ENCODE measurements at regions not wholly inside any gene's neighbourhood (a gene's known extent, or its start where the extent isn't known, plus 50 kb on each side); places are given as distances from the start of the nearest gene placed in this dataset.

GRCh38 chr3:80586338-80586737, 818.5 kb upstream of the ROBO1 start:
- H3K27me3 Mint-ChIP-seq = no peaks in the 10 kb centered on the region
- DNase-seq = no peak
- no peak overlapping the region for H3K27ac Mint-ChIP-seq
- no peaks in the 10 kb centered on the region for H3K4me1 Mint-ChIP-seq
- no peak overlapping the region for H3K4me3 Mint-ChIP-seq
- H3K9me3 Mint-ChIP-seq = peaks cover 0 to 1% of the 10 kb centered on the region in 2 donors
- H3K36me3 Mint-ChIP-seq = no peaks in the 10 kb centered on the region
- no peak for ATAC-seq (replicated peaks)

- no peaks in the 10 kb centered on the region for H3K27me3 Mint-ChIP-seq
- no peak overlapping the region for H3K27ac Mint-ChIP-seq
- H3K9me3 Mint-ChIP-seq = no peaks in the 10 kb centered on the region
- no peak overlapping the region for H3K4me3 Mint-ChIP-seq
- no peak for ATAC-seq (replicated peaks)
- no peaks in the 10 kb centered on the region for H3K36me3 Mint-ChIP-seq
- no peaks in the 10 kb centered on the region for H3K4me1 Mint-ChIP-seq
- DNase-seq = no peak
These were observed 812.3 kb upstream of the ROBO1 start for GRCh38 chr3:80580146-80580545.

- Mint-ChIP-seq H3K4me3 (no peak overlapping the region), H3K4me1 (no peaks in the 10 kb centered on the region), H3K9me3 (peaks cover 0 to 1% of the 10 kb centered on the region in 2 donors), H3K36me3 (no peaks in the 10 kb centered on the region), H3K27me3 (no peaks in the 10 kb centered on the region), H3K27ac (no peak overlapping the region)
- no peak for ATAC-seq (replicated peaks)
- no peak for DNase-seq
These were observed 796.6 kb upstream of the ROBO1 start for GRCh38 chr3:80564391-80564790.

- Mint-ChIP-seq H3K4me3 (no peak overlapping the region), H3K9me3 (peaks cover 0 to 2% of the 10 kb centered on the region in 2 donors), H3K27me3 (no peaks in the 10 kb centered on the region), H3K4me1 (no peaks in the 10 kb centered on the region), H3K27ac (no peak overlapping the region), H3K36me3 (no peaks in the 10 kb centered on the region)
- DNase-seq (no peak), ATAC-seq (replicated peaks) (no peak)
These were observed 791.9 kb upstream of the ROBO1 start for GRCh38 chr3:80559701-80560100.

- ATAC-seq (replicated peaks) = no peak
- no peak for DNase-seq
- H3K27me3 Mint-ChIP-seq = no peaks in the 10 kb centered on the region
- H3K4me1 Mint-ChIP-seq = no peaks in the 10 kb centered on the region
- peaks cover 0 to 2% of the 10 kb centered on the region in 2 donors for H3K9me3 Mint-ChIP-seq
- no peak overlapping the region for H3K4me3 Mint-ChIP-seq
- H3K27ac Mint-ChIP-seq = no peak overlapping the region
- no peaks in the 10 kb centered on the region for H3K36me3 Mint-ChIP-seq
These were observed 789.0 kb upstream of the ROBO1 start for GRCh38 chr3:80556763-80557162.

- Mint-ChIP-seq H3K4me1 (no peaks in the 10 kb centered on the region), H3K27ac (no peak overlapping the region), H3K27me3 (no peaks in the 10 kb centered on the region), H3K4me3 (no peak overlapping the region), H3K36me3 (no peaks in the 10 kb centered on the region), H3K9me3 (peaks cover 0 to 2% of the 10 kb centered on the region in 2 donors)
- DNase-seq (no peak), ATAC-seq (replicated peaks) (no peak)
These were observed 786.5 kb upstream of the ROBO1 start for GRCh38 chr3:80554304-80554703.

GRCh38 chr3:80553211-80553610, 785.4 kb upstream of the ROBO1 start:
- no peak for ATAC-seq (replicated peaks)
- H3K4me1 Mint-ChIP-seq = no peaks in the 10 kb centered on the region
- H3K27me3 Mint-ChIP-seq = no peaks in the 10 kb centered on the region
- no peak overlapping the region for H3K4me3 Mint-ChIP-seq
- H3K27ac Mint-ChIP-seq = no peak overlapping the region
- DNase-seq = no peak
- no peaks in the 10 kb centered on the region for H3K36me3 Mint-ChIP-seq
- no peaks in the 10 kb centered on the region for H3K9me3 Mint-ChIP-seq

GRCh38 chr3:80550174-80550573, 782.4 kb upstream of the ROBO1 start:
- DNase-seq (no peak), ATAC-seq (replicated peaks) (no peak)
- H3K27me3 Mint-ChIP-seq = no peaks in the 10 kb centered on the region

GRCh38 chr3:80549173-80549572, 781.4 kb upstream of the ROBO1 start:
- ATAC-seq (replicated peaks) (no peak), DNase-seq (no peak)
- H3K9me3 Mint-ChIP-seq = no peaks in the 10 kb centered on the region
- no peaks in the 10 kb centered on the region for H3K4me1 Mint-ChIP-seq
- no peaks in the 10 kb centered on the region for H3K36me3 Mint-ChIP-seq
- H3K27me3 Mint-ChIP-seq = no peaks in the 10 kb centered on the region
- H3K4me3 Mint-ChIP-seq = no peak overlapping the region
- no peak overlapping the region for H3K27ac Mint-ChIP-seq

More at GRCh38 chr3:80550174-80550573, 782.4 kb upstream of the ROBO1 start:
- H3K9me3 Mint-ChIP-seq = no peaks in the 10 kb centered on the region
- no peaks in the 10 kb centered on the region for H3K4me1 Mint-ChIP-seq
- no peak overlapping the region for H3K4me3 Mint-ChIP-seq
- no peak overlapping the region for H3K27ac Mint-ChIP-seq
- H3K36me3 Mint-ChIP-seq = no peaks in the 10 kb centered on the region

- H3K27me3 Mint-ChIP-seq = no peaks in the 10 kb centered on the region
- H3K36me3 Mint-ChIP-seq = no peaks in the 10 kb centered on the region
- DNase-seq (no peak), ATAC-seq (replicated peaks) (no peak)
- H3K4me3 Mint-ChIP-seq = no peak overlapping the region
- peaks cover 0 to 6% of the 10 kb centered on the region in 2 donors for H3K9me3 Mint-ChIP-seq
- H3K4me1 Mint-ChIP-seq = no peaks in the 10 kb centered on the region
- no peak overlapping the region for H3K27ac Mint-ChIP-seq
These were observed 775.4 kb upstream of the ROBO1 start for GRCh38 chr3:80543154-80543553.

GRCh38 chr3:80542456-80542855, 774.7 kb upstream of the ROBO1 start:
- Mint-ChIP-seq H3K4me3 (no peak overlapping the region), H3K4me1 (no peaks in the 10 kb centered on the region), H3K27me3 (no peaks in the 10 kb centered on the region), H3K27ac (no peak overlapping the region), H3K36me3 (no peaks in the 10 kb centered on the region), H3K9me3 (peaks cover 1 to 6% of the 10 kb centered on the region in 2 donors)
- DNase-seq = no peak
- no peak for ATAC-seq (replicated peaks)

- Mint-ChIP-seq H3K27me3 (no peaks in the 10 kb centered on the region), H3K27ac (no peak overlapping the region), H3K4me3 (no peak overlapping the region), H3K36me3 (no peaks in the 10 kb centered on the region), H3K9me3 (peaks cover 1 to 6% of the 10 kb centered on the region in 2 donors), H3K4me1 (no peaks in the 10 kb centered on the region)
- ATAC-seq (replicated peaks) = no peak
- DNase-seq = no peak
These were observed 769.9 kb upstream of the ROBO1 start for GRCh38 chr3:80537680-80538079.

GRCh38 chr3:80535286-80535685, 767.5 kb upstream of the ROBO1 start:
- no peak for ATAC-seq (replicated peaks)
- no peak for DNase-seq
- H3K36me3 Mint-ChIP-seq = no peaks in the 10 kb centered on the region
- peaks cover 1 to 6% of the 10 kb centered on the region in 2 donors for H3K9me3 Mint-ChIP-seq
- no peaks in the 10 kb centered on the region for H3K4me1 Mint-ChIP-seq
- no peaks in the 10 kb centered on the region for H3K27me3 Mint-ChIP-seq
- no peak overlapping the region for H3K27ac Mint-ChIP-seq
- H3K4me3 Mint-ChIP-seq = no peak overlapping the region

- no peak for ATAC-seq (replicated peaks)
These were observed 765.8 kb upstream of the ROBO1 start for GRCh38 chr3:80533553-80533952.

GRCh38 chr3:80526153-80526552, 758.4 kb upstream of the ROBO1 start:
- H3K27ac Mint-ChIP-seq = no peak overlapping the region
- H3K9me3 Mint-ChIP-seq = peaks cover 3 to 6% of the 10 kb centered on the region in 2 donors
- ATAC-seq (replicated peaks) = no peak
- no peaks in the 10 kb centered on the region for H3K27me3 Mint-ChIP-seq
- no peak for DNase-seq
- H3K36me3 Mint-ChIP-seq = no peaks in the 10 kb centered on the region
- H3K4me3 Mint-ChIP-seq = no peak overlapping the region
- no peaks in the 10 kb centered on the region for H3K4me1 Mint-ChIP-seq

More at GRCh38 chr3:80533553-80533952, 765.8 kb upstream of the ROBO1 start:
- Mint-ChIP-seq H3K27me3 (no peaks in the 10 kb centered on the region), H3K4me1 (no peaks in the 10 kb centered on the region), H3K27ac (no peak overlapping the region), H3K4me3 (no peak overlapping the region), H3K9me3 (peaks cover under 1 to 2% of the 10 kb centered on the region in 2 donors), H3K36me3 (no peaks in the 10 kb centered on the region)
- DNase-seq = no peak

GRCh38 chr3:80521081-80521480, 753.3 kb upstream of the ROBO1 start:
- H3K36me3 Mint-ChIP-seq = no peaks in the 10 kb centered on the region
- H3K4me3 Mint-ChIP-seq = no peak overlapping the region
- no peak for ATAC-seq (replicated peaks)
- no peaks in the 10 kb centered on the region for H3K27me3 Mint-ChIP-seq
- no peaks in the 10 kb centered on the region for H3K4me1 Mint-ChIP-seq
- H3K27ac Mint-ChIP-seq = no peak overlapping the region
- DNase-seq = no peak
- H3K9me3 Mint-ChIP-seq = peaks cover 0 to 3% of the 10 kb centered on the region in 2 donors

All from stimulated activated naive B cell treated with anti-CD40 and anti-IgM and Interleukin-4, amounts not matched to agents 10 μg/mL and 1 μg/mL and 100 μg/mL, for 72 hours (primary cell).